BE2C (cell line): ENCODE measurements at regions not wholly inside any gene's neighbourhood (a gene's known extent, or its start where the extent isn't known, plus 50 kb on each side); places are given as distances from the start of the nearest gene placed in this dataset.

Experiments
- DNase-seq: peaks from one replicate; pipeline ENCODE4 v3.0.0-alpha.2; 2020
- H3K27me3 ChIP-seq: fragments of 250-450 bp; sonication (Bioruptor Pico); 2 replicates; pipeline ENCODE4 v1.5.1; 2020; ENCODE audit warnings: mild to moderate bottlenecking
- H3K36me3 ChIP-seq: fragments of 250-450 bp; sonication (Bioruptor Pico); 2 replicates; pipeline ENCODE4 v1.5.1; 2020; ENCODE audit warnings: mild to moderate bottlenecking
- H3K4me1 ChIP-seq: fragments of 250-450 bp; sonication (Bioruptor Pico); 2 replicates; pipeline ENCODE4 v1.5.1; 2020
- H3K4me3 ChIP-seq: 2 replicates; pipeline ENCODE4 v1.5.1; 2011; ENCODE audit warnings: low read depth, low read length
- H3K9me3 ChIP-seq: fragments of 250-450 bp; sonication (Bioruptor Pico); 2 replicates; pipeline ENCODE4 v1.5.1; 2020
- TF ChIP-seq, protein P1 (sequence below): IDR thresholded peaks from 2 replicates; pipeline ENCODE4 v1.5.1; 2012; ENCODE audit warnings: mild to moderate bottlenecking, low read depth, low read length

DNA sequence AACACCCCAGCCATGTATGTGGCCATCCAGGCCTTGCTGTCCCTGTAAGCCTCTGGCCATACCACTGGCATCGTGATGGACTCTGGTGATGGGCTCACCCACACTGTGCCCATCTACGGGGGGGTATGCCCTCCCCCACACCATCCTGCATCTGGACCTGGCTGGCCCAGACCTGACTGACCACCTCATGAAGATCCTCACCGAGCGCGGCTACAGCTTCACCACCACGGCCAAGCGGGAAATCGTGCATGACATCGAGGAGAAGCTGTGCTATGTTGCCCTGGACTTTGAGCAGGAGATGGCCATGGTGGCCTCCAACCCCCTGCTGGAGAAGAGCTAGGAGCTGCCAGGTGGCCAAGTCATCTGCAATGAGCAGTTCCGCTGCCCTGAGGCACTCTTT lies 80.4 kb upstream of the ZCCHC2 start:
- TF ChIP-seq, protein P1, sequence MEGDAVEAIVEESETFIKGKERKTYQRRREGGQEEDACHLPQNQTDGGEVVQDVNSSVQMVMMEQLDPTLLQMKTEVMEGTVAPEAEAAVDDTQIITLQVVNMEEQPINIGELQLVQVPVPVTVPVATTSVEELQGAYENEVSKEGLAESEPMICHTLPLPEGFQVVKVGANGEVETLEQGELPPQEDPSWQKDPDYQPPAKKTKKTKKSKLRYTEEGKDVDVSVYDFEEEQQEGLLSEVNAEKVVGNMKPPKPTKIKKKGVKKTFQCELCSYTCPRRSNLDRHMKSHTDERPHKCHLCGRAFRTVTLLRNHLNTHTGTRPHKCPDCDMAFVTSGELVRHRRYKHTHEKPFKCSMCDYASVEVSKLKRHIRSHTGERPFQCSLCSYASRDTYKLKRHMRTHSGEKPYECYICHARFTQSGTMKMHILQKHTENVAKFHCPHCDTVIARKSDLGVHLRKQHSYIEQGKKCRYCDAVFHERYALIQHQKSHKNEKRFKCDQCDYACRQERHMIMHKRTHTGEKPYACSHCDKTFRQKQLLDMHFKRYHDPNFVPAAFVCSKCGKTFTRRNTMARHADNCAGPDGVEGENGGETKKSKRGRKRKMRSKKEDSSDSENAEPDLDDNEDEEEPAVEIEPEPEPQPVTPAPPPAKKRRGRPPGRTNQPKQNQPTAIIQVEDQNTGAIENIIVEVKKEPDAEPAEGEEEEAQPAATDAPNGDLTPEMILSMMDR, result no peak
- DNase-seq, result no peak
- H3K4me3 ChIP-seq, result no peak overlapping the region

DNA sequence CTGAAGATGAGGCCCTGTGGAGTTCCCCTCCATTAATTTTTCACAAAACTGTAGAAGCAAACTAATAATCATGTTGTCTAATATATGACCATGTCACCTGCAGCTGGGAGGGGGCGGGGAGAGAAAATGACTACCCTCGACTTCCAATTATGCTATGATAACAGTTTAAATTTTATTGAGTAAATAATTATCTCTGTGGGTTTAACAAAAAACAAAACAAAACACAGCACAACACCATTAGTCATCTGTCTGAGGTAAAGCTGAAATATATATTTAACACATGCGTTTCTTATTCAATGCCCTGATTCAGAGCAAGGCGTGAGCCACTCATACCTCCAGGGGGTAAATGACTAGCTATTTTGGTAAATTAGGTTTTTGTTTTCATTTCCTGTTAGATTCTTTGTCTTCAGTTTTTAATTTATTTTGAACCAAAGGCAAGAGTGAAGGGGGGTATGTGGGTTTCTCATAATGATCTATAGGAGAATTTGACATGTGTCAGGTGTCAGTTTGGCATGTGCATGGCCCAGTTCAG lies 77.4 kb upstream of the ZCCHC2 start:
- no peaks in the 10 kb centered on the region for H3K27me3 ChIP-seq
- no peaks in the 10 kb centered on the region for H3K36me3 ChIP-seq
- H3K4me3 ChIP-seq, result no peak overlapping the region
- no peaks in the 10 kb centered on the region for H3K4me1 ChIP-seq
- no peaks in the 10 kb centered on the region for H3K9me3 ChIP-seq
- TF ChIP-seq, protein P1, result no peak
- DNase-seq, result no peak

More for the DNA sequence above, 80.4 kb upstream of the ZCCHC2 start:
- H3K4me1 ChIP-seq, result no peaks in the 10 kb centered on the region
- H3K27me3 ChIP-seq, result no peaks in the 10 kb centered on the region
- H3K36me3 ChIP-seq, result no peaks in the 10 kb centered on the region
- no peaks in the 10 kb centered on the region for H3K9me3 ChIP-seq

DNA sequence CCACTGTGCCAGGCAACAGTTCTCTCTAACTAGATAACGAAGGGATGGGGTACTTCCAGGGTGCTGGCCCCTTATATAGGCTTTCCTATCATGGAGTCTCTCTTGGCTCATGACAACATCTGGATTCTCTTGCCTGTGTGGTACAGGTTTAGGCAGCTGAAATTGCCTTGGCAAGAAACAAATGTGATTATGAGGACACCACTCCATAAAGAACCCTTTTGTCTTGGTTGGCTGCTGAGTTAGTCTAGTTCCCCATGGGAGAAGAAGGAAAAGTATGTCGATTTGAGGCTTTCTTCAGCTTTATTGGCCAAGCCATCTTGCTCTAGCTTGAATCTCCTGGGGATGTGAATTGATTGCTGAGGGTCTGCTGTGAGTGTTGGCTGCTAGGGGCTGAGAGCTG lies 76.3 kb upstream of the ZCCHC2 start:
- H3K36me3 ChIP-seq, result no peaks in the 10 kb centered on the region
- H3K9me3 ChIP-seq, result no peaks in the 10 kb centered on the region
- DNase-seq, result no peak
- TF ChIP-seq, protein P1, result no peak
- no peaks in the 10 kb centered on the region for H3K4me1 ChIP-seq
- H3K27me3 ChIP-seq, result no peaks in the 10 kb centered on the region
- no peak overlapping the region for H3K4me3 ChIP-seq

DNA sequence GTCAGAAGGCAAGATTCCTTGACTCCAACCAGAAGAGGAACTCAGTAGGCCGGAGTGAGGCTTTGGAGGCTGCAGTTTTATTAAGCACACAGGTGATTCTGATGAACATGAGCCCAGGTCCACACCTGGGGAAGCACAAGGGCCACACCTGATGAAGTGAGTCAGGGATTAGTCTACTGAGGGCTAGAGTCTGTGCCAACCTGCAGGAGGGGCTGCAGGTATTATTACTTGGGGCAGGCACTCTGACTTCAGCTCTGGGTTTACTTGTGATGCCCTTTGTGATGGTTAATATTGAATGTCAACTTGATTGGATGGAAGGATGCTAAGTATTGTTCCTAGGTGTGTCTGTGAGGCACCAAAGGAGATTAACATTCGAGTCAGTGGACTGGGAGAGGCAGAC lies 75.2 kb upstream of the ZCCHC2 start:
- Histone ChIP-seq H3K27me3 (no peaks in the 10 kb centered on the region), H3K36me3 (no peaks in the 10 kb centered on the region), H3K4me1 (no peaks in the 10 kb centered on the region), H3K9me3 (no peaks in the 10 kb centered on the region), H3K4me3 (no peak overlapping the region)
- DNase-seq, result no peak
- TF ChIP-seq, protein P1, result no peak

DNA sequence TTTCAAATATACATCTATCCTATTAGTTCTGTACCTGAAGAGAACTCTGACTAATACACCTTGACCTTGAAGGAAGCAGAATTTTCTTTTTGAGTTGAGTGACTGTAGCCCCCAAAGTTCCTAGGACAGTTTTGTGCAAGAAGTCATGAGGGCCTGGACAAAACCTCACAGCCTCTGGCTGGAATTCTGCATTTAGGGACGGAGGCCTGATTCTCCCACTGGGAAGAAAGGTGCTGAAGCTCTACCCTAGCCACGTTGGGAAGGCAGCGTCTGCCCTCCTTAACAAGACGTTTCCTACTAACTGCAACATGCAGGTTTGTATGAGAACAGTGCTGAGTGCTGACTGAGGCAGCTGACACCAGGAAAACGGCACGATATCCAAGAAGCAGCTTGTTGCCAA lies 74.4 kb upstream of the ZCCHC2 start:
- no peaks in the 10 kb centered on the region for H3K36me3 ChIP-seq
- H3K9me3 ChIP-seq, result no peaks in the 10 kb centered on the region
- DNase-seq, result no peak
- H3K27me3 ChIP-seq, result no peaks in the 10 kb centered on the region
- H3K4me1 ChIP-seq, result no peaks in the 10 kb centered on the region
- no peak overlapping the region for H3K4me3 ChIP-seq
- TF ChIP-seq, protein P1, result no peak

DNA sequence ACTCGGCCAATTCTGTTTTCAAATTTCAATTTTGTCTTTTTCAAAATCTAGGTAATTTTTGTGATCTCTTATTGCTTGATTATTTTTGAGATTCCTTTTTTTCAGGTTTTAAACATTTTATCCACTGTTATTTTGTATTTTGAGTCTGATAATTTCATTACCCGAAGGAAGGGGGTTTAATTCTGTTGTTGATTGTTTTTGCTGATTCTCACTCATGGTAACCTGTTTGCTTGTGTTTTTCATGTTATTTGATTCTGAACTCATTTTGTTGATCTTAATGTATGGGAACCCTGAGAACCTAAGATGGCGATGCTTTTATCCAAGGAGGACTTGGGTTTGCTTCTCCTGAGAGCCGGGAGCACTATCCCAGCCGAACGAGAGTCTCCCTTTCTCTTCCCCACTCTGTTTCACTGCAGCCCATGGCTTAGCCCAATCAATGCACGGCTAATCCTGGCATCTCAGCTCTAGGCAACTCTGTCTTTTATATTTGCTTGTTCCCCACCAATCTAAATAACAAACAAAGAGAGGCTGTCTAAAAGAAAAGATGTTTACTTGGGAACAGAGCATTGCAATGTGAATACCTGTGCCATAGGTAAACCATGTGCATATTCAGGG lies 73.2 kb upstream of the ZCCHC2 start:
- TF ChIP-seq, protein P1, result no peak
- no peak overlapping the region for H3K4me3 ChIP-seq
- H3K27me3 ChIP-seq, result no peaks in the 10 kb centered on the region
- no peaks in the 10 kb centered on the region for H3K36me3 ChIP-seq
- H3K9me3 ChIP-seq, result no peaks in the 10 kb centered on the region
- no peaks in the 10 kb centered on the region for H3K4me1 ChIP-seq
- no peak for DNase-seq
